SK-N-SH treated with all-trans-retinoic acid at 6 μM for 48 hours (cell line): ENCODE measurements at regions not wholly inside any gene's neighbourhood (a gene's known extent, or its start where the extent isn't known, plus 50 kb on each side); places are given as distances from the start of the nearest gene placed in this dataset.

Source experiments
- ATAC-seq: fragments of 200-7000 bp; cut with Tn5 transposase; 3 replicates; pipeline ENCODE4 v1.9.1; 2020; ENCODE audit warnings: mild to moderate bottlenecking, moderate library complexity
- ARNTL ChIP-seq: fragments of 450-650 bp; formaldehyde crosslinking; IDR thresholded peaks from 2 replicates; pipeline ENCODE4 v1.5.0; 2020; ENCODE audit warnings: low read depth, mild to moderate bottlenecking, moderate library complexity, borderline replicate concordance
- BACH2 ChIP-seq: fragments of 250-450 bp; sonication (Bioruptor Pico); IDR thresholded peaks from 2 replicates; pipeline ENCODE4 v1.9.0; 2021; ENCODE audit warnings: mild to moderate bottlenecking, borderline replicate concordance
- CSDC2 ChIP-seq: fragments of 250-450 bp; sonication (Bioruptor Pico); IDR thresholded peaks from 2 replicates; pipeline ENCODE4 v1.5.0; 2020; ENCODE audit warnings: mild to moderate bottlenecking, moderate library complexity
- ESRRG ChIP-seq: fragments of 250-450 bp; sonication (Bioruptor Pico); IDR thresholded peaks from 2 replicates; pipeline ENCODE4 v1.6.1; 2021; ENCODE audit warnings: mild to moderate bottlenecking
- GLIS3 ChIP-seq: fragments of 250-450 bp; sonication (Bioruptor Pico); IDR thresholded peaks from 2 replicates; pipeline ENCODE4 v1.5.0; 2020; ENCODE audit warnings: mild to moderate bottlenecking, moderate library complexity
- ISL1 ChIP-seq: fragments of 250-450 bp; sonication (Bioruptor Pico); IDR thresholded peaks from 2 replicates; pipeline ENCODE4 v2.1.2; 2022; ENCODE audit warnings: mild to moderate bottlenecking, moderate library complexity
- OSR1 ChIP-seq: fragments of 250-450 bp; sonication (Bioruptor Pico); IDR thresholded peaks from 2 replicates; pipeline ENCODE4 v1.8.0; 2022; ENCODE audit warnings: moderate library complexity, mild to moderate bottlenecking, inconsistent platforms
- PPARA ChIP-seq: fragments of 250-450 bp; sonication (Bioruptor Pico); IDR thresholded peaks from 2 replicates; pipeline ENCODE4 v1.5.0; 2020; ENCODE audit warnings: mild to moderate bottlenecking, borderline replicate concordance
- RARB ChIP-seq: fragments of 250-450 bp; sonication (Bioruptor Pico); IDR thresholded peaks from 2 replicates; pipeline ENCODE4 v1.8.0; 2021; ENCODE audit warnings: mild to moderate bottlenecking, moderate library complexity
- SNAI2 ChIP-seq: fragments of 250-450 bp; sonication (Bioruptor Pico); IDR thresholded peaks from 2 replicates; pipeline ENCODE4 v1.5.0; 2020; ENCODE audit warnings: mild to moderate bottlenecking, moderate library complexity
- TOX ChIP-seq: fragments of 250-450 bp; sonication (Bioruptor Pico); IDR thresholded peaks from 2 replicates; pipeline ENCODE4 v1.8.0; 2021; ENCODE audit warnings: mild to moderate bottlenecking, moderate library complexity, borderline replicate concordance
- ZC3H10 ChIP-seq: fragments of 250-450 bp; sonication (Bioruptor Pico); IDR thresholded peaks from 2 replicates; pipeline ENCODE4 v1.5.1; 2021; ENCODE audit warnings: mild to moderate bottlenecking, moderate library complexity
- ZFP3 ChIP-seq: fragments of 250-450 bp; sonication (Bioruptor Pico); IDR thresholded peaks from 2 replicates; pipeline ENCODE4 v1.5.0; 2020; ENCODE audit warnings: mild to moderate bottlenecking, moderate library complexity
- ZFP30 ChIP-seq: fragments of 450-650 bp; formaldehyde crosslinking; IDR thresholded peaks from 2 replicates; pipeline ENCODE4 v1.5.0; 2022; ENCODE audit warnings: mild to moderate bottlenecking, moderate library complexity
- ZNF565 ChIP-seq: fragments of 450-650 bp; formaldehyde crosslinking; conservative IDR thresholded peaks from 2 replicates; pipeline ENCODE4 v1.5.0; 2020; ENCODE audit warnings: low read depth, mild to moderate bottlenecking, moderate library complexity
- ZNF70 ChIP-seq: fragments of 450-650 bp; formaldehyde crosslinking; IDR thresholded peaks from 2 replicates; pipeline ENCODE4 v1.5.0; 2020; ENCODE audit warnings: mild to moderate bottlenecking, moderate library complexity
- ZNF8 ChIP-seq: fragments of 450-650 bp; formaldehyde crosslinking; IDR thresholded peaks from 2 replicates; pipeline ENCODE4 v1.5.0; 2020; ENCODE audit warnings: mild to moderate bottlenecking, moderate library complexity
- TF ChIP-seq, protein P1 (sequence below): fragments of 250-450 bp; sonication (Bioruptor Pico); IDR thresholded peaks from 2 replicates; pipeline ENCODE4 v1.8.0; 2020; ENCODE audit warnings: mild to moderate bottlenecking, moderate library complexity, borderline replicate concordance
- TF ChIP-seq, protein P2 (sequence below): fragments of 250-450 bp; sonication (Bioruptor Pico); IDR thresholded peaks from 2 replicates; pipeline ENCODE4 v1.8.0; 2021; ENCODE audit warnings: low read depth, mild to moderate bottlenecking, moderate library complexity, borderline replicate concordance
- TF ChIP-seq, protein P3 (sequence below): fragments of 250-450 bp; sonication (Bioruptor Pico); IDR thresholded peaks from 2 replicates; pipeline ENCODE4 v1.5.0; 2020; ENCODE audit warnings: mild to moderate bottlenecking, moderate library complexity
- TF ChIP-seq, protein P4 (sequence below): fragments of 250-450 bp; sonication (Bioruptor Pico); IDR thresholded peaks from 2 replicates; pipeline ENCODE4 v1.5.1; 2020; ENCODE audit warnings: low read depth, mild to moderate bottlenecking, moderate library complexity

DNA sequence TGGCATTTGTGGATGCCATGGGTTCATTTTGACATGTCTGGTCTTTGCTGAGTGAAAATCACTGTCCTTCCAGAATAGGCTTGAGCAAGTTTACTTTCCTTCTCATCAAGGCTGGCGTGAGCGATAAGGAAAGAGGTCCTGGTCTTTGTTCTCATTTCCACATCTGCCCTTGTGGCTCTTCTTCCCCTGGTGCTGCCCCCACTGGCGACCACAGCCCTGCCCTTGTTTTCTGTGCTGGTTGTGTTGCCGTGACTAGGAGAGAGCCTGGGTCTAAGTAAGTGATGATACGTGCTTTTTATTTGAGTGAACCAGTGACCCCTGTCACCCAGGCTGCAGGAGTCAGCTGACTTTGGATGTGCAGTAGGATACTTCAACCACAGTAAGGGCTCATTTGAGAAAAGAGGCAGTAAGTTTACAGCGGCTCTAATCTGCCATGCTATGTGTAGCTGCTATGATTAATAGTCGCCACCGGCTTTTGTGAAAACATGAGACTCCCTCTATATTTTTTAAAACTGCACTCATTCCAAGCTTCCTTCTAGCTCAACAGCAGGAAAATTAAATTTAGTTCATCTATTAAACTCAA lies 441.7 kb downstream of the RNF144A start (continued):
- TF ChIP-seq, protein P1, sequence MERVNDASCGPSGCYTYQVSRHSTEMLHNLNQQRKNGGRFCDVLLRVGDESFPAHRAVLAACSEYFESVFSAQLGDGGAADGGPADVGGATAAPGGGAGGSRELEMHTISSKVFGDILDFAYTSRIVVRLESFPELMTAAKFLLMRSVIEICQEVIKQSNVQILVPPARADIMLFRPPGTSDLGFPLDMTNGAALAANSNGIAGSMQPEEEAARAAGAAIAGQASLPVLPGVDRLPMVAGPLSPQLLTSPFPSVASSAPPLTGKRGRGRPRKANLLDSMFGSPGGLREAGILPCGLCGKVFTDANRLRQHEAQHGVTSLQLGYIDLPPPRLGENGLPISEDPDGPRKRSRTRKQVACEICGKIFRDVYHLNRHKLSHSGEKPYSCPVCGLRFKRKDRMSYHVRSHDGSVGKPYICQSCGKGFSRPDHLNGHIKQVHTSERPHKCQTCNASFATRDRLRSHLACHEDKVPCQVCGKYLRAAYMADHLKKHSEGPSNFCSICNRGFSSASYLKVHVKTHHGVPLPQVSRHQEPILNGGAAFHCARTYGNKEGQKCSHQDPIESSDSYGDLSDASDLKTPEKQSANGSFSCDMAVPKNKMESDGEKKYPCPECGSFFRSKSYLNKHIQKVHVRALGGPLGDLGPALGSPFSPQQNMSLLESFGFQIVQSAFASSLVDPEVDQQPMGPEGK (CRISPR knock-in tag) = no peak
- TF ChIP-seq, protein P2, sequence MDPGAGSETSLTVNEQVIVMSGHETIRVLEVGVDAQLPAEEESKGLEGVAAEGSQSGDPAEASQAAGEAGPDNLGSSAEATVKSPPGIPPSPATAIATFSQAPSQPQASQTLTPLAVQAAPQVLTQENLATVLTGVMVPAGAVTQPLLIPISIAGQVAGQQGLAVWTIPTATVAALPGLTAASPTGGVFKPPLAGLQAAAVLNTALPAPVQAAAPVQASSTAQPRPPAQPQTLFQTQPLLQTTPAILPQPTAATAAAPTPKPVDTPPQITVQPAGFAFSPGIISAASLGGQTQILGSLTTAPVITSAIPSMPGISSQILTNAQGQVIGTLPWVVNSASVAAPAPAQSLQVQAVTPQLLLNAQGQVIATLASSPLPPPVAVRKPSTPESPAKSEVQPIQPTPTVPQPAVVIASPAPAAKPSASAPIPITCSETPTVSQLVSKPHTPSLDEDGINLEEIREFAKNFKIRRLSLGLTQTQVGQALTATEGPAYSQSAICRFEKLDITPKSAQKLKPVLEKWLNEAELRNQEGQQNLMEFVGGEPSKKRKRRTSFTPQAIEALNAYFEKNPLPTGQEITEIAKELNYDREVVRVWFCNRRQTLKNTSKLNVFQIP (CRISPR knock-in tag) = no peak
- no peak for TF ChIP-seq ZC3H10 (CRISPR knock-in tag)
- TF ChIP-seq TOX (CRISPR knock-in tag) = no peak

DNA sequence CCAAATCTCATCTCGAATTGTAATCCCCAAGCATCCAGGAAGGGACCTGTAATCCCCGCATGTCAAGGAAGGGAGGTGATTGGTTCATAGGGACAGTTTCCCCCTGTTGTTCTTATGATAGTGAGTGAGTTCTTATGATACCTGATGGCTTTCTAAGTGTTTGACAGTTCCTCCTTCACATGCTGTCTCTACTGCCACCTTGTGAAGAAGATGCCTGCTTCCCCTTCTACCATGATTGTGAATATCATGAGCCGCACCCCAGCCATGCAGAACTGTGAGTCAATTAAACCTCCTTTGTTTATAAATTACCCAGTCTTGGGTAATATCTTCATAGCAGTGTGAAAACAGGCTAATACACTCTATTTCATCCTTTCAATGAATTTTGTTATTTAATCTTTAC lies 446.7 kb downstream of the RNF144A start:
- TF ChIP-seq, protein P2 (CRISPR knock-in tag) = no peak
- TF ChIP-seq TOX (CRISPR knock-in tag) (no peak), GLIS3 (CRISPR knock-in tag) (no peak), ARNTL (CRISPR knock-in tag) (no peak), ZFP30 (CRISPR knock-in tag) (no peak), ESRRG (CRISPR knock-in tag) (no peak), ZNF8 (CRISPR knock-in tag) (no peak), RARB (CRISPR knock-in tag) (no peak), BACH2 (CRISPR knock-in tag) (no peak), ZNF565 (CRISPR knock-in tag) (no peak), CSDC2 (CRISPR knock-in tag) (no peak), SNAI2 (no peak), ISL1 (CRISPR knock-in tag) (no peak), ZFP3 (CRISPR knock-in tag) (no peak), OSR1 (CRISPR knock-in tag) (no peak), PPARA (CRISPR knock-in tag) (no peak), ZNF70 (CRISPR knock-in tag) (no peak)
- TF ChIP-seq, protein P1 (CRISPR knock-in tag) = no peak
- TF ChIP-seq, protein P3, sequence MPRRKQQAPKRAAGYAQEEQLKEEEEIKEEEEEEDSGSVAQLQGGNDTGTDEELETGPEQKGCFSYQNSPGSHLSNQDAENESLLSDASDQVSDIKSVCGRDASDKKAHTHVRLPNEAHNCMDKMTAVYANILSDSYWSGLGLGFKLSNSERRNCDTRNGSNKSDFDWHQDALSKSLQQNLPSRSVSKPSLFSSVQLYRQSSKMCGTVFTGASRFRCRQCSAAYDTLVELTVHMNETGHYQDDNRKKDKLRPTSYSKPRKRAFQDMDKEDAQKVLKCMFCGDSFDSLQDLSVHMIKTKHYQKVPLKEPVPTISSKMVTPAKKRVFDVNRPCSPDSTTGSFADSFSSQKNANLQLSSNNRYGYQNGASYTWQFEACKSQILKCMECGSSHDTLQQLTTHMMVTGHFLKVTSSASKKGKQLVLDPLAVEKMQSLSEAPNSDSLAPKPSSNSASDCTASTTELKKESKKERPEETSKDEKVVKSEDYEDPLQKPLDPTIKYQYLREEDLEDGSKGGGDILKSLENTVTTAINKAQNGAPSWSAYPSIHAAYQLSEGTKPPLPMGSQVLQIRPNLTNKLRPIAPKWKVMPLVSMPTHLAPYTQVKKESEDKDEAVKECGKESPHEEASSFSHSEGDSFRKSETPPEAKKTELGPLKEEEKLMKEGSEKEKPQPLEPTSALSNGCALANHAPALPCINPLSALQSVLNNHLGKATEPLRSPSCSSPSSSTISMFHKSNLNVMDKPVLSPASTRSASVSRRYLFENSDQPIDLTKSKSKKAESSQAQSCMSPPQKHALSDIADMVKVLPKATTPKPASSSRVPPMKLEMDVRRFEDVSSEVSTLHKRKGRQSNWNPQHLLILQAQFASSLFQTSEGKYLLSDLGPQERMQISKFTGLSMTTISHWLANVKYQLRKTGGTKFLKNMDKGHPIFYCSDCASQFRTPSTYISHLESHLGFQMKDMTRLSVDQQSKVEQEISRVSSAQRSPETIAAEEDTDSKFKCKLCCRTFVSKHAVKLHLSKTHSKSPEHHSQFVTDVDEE (CRISPR knock-in tag) = no peak
- TF ChIP-seq, protein P4, sequence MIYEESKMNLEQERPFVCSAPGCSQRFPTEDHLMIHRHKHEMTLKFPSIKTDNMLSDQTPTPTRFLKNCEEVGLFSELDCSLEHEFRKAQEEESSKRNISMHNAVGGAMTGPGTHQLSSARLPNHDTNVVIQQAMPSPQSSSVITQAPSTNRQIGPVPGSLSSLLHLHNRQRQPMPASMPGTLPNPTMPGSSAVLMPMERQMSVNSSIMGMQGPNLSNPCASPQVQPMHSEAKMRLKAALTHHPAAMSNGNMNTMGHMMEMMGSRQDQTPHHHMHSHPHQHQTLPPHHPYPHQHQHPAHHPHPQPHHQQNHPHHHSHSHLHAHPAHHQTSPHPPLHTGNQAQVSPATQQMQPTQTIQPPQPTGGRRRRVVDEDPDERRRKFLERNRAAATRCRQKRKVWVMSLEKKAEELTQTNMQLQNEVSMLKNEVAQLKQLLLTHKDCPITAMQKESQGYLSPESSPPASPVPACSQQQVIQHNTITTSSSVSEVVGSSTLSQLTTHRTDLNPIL (CRISPR knock-in tag) = no peak
- peak; percentile 57; the same call in 2 of the 3 replicates for ATAC-seq
